Nephron progenitor cell (in vitro differentiated cells): ENCODE measurements at regions not wholly inside any gene's neighbourhood (a gene's known extent, or its start where the extent isn't known, plus 50 kb on each side); places are given as distances from the start of the nearest gene placed in this dataset.

Experiments used
- DNase-seq: peaks from one replicate; pipeline ENCODE4 v3.0.0; 2021
- H3K27ac Mint-ChIP-seq: 2 replicates; pipeline ENCODE4 v1.8.0; 2021; ENCODE audit warnings: mild to moderate bottlenecking, moderate library complexity, mixed read lengths
- H3K27me3 Mint-ChIP-seq: 2 replicates; pipeline ENCODE4 v1.8.0; 2021; ENCODE audit warnings: mild to moderate bottlenecking, low read depth, mixed read lengths; ENCODE audit not compliant: poor library complexity
- H3K36me3 Mint-ChIP-seq: 2 replicates; pipeline ENCODE4 v1.8.0; 2021; ENCODE audit warnings: low read depth, mixed read lengths
- H3K4me1 Mint-ChIP-seq: 2 replicates; pipeline ENCODE4 v1.8.0; 2021; ENCODE audit warnings: mixed read lengths
- H3K4me3 Mint-ChIP-seq: 2 replicates; pipeline ENCODE4 v1.8.0; 2021; ENCODE audit warnings: mild to moderate bottlenecking, moderate library complexity, mixed read lengths
- H3K9me3 Mint-ChIP-seq: 2 replicates; pipeline ENCODE4 v1.8.0; 2021; ENCODE audit warnings: mild to moderate bottlenecking, moderate library complexity, mixed read lengths
- TF ChIP-seq, protein P1 (sequence below): fragments of 200-600 bp; sonication (generic); IDR thresholded peaks from 2 replicates; pipeline ENCODE4 v1.5.0; 2021; ENCODE audit warnings: antibody characterized with exemption

DNA sequence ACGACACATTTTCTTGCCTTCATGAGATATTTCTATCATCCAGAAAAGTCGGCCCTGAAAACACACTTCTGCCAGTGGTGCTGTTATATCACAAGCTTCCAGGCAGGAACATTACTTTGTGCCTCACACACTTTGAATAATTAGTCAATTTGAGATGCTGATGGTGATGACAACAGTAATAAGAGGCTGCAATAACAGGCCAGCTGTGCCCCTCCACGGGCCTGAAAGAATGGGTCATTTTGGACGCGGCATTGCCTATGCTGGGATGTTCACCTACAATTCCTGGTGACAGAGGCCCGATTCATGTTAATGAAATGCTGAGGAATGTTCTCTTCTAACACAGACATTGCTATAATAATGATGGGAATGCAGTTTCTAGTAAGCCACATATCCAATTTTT is 463.8 kb upstream of the KIRREL3 start:
- TF ChIP-seq, protein P1, sequence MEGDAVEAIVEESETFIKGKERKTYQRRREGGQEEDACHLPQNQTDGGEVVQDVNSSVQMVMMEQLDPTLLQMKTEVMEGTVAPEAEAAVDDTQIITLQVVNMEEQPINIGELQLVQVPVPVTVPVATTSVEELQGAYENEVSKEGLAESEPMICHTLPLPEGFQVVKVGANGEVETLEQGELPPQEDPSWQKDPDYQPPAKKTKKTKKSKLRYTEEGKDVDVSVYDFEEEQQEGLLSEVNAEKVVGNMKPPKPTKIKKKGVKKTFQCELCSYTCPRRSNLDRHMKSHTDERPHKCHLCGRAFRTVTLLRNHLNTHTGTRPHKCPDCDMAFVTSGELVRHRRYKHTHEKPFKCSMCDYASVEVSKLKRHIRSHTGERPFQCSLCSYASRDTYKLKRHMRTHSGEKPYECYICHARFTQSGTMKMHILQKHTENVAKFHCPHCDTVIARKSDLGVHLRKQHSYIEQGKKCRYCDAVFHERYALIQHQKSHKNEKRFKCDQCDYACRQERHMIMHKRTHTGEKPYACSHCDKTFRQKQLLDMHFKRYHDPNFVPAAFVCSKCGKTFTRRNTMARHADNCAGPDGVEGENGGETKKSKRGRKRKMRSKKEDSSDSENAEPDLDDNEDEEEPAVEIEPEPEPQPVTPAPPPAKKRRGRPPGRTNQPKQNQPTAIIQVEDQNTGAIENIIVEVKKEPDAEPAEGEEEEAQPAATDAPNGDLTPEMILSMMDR, result no peak
- H3K4me1 Mint-ChIP-seq, result peaks cover 10% of the 10 kb centered on the region
- peaks cover 7% of the 10 kb centered on the region for H3K27me3 Mint-ChIP-seq
- DNase-seq, result no peak
- H3K27ac Mint-ChIP-seq, result no peak overlapping the region
- no peaks in the 10 kb centered on the region for H3K9me3 Mint-ChIP-seq
- H3K4me3 Mint-ChIP-seq, result no peak overlapping the region
- H3K36me3 Mint-ChIP-seq, result no peaks in the 10 kb centered on the region

DNA sequence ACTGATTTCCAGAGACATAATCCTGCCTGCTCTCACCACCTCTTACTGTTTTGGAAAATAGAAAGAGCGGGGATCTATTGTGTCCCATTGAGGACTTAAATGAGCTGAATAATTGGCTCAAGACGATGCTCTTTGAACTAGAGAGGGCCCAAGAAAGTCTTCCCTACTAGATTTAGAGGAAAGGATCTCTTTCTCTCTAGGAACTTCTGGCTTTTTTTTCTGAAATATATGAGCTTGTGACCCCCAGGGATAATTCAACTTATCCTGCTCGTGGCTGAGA is 461.4 kb upstream of the KIRREL3 start:
- no peak for DNase-seq
- H3K27me3 Mint-ChIP-seq, result peaks cover 8% of the 10 kb centered on the region
- H3K4me3 Mint-ChIP-seq, result no peak overlapping the region
- H3K4me1 Mint-ChIP-seq, result peaks cover 32% of the 10 kb centered on the region
- no peaks in the 10 kb centered on the region for H3K36me3 Mint-ChIP-seq
- no peaks in the 10 kb centered on the region for H3K9me3 Mint-ChIP-seq
- H3K27ac Mint-ChIP-seq, result no peak overlapping the region
- TF ChIP-seq, protein P1, result no peak

DNA sequence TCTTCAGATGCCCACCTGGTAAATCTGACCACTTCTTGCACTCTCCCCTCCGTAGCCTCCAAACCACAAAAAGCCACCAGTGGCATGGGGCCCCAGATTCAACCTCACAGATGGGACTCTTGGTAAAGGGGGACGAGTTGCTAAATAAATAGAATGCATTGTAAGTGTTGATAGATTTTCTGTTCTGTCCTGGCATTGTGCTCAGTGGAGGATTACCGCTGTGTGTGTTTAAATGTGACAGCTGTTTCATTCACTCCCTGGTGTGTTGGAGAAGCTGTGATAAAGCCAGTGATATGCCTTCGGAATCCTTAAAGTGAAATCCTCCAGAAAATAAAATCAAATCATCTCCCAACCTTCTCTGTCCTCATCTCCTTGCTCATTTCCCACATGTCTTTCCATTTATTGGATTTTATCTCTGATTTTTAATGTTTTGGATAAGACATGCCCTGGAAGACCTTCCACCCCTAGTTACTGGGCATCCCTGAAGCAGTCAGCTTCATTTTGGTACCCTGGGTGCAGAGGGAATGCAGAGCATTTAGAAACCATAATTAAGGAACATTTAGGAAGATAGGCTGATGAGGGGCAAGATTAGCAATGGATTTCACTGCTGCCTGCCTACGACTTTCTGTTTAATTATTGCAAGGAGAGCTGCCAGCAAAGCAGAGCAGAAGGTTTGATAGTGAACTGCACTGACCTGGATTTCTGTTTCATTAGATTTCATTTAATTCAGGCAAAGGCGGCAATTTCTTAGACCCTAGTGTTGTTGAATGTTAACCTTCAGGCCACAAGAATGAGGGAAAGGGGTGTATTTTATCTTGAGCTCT is 460.9 kb upstream of the KIRREL3 start:
- Mint-ChIP-seq H3K4me1 (peaks cover 32% of the 10 kb centered on the region), H3K36me3 (no peaks in the 10 kb centered on the region), H3K9me3 (no peaks in the 10 kb centered on the region), H3K4me3 (no peak overlapping the region), H3K27ac (no peak overlapping the region), H3K27me3 (peaks cover 8% of the 10 kb centered on the region)
- TF ChIP-seq, protein P1, result no peak
- DNase-seq, result no peak

DNA sequence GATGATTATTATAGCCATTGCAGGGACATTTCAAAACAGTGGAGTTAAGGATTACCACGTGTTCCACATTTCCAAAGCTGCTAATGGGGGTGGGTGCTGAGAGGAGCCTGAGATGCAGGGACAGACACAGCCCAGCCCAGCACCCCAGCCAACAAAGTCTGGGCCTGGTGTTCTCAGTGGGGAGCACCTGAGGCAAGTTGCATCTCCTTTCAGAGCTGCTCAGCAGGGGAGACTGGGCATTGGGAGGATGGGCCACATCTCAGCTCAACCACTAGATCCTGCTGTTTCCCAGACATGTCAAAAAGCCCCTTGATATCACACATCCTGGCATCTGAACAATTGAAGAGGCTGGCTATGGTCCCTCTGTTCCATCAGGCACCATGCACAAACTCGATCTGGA is 458.0 kb upstream of the KIRREL3 start:
- TF ChIP-seq, protein P1, result no peak
- H3K27ac Mint-ChIP-seq, result no peak overlapping the region
- no peaks in the 10 kb centered on the region for H3K9me3 Mint-ChIP-seq
- H3K4me1 Mint-ChIP-seq, result peaks cover 52% of the 10 kb centered on the region
- no peaks in the 10 kb centered on the region for H3K36me3 Mint-ChIP-seq
- peaks cover 8% of the 10 kb centered on the region for H3K27me3 Mint-ChIP-seq
- no peak overlapping the region for H3K4me3 Mint-ChIP-seq
- DNase-seq, result no peak

DNA sequence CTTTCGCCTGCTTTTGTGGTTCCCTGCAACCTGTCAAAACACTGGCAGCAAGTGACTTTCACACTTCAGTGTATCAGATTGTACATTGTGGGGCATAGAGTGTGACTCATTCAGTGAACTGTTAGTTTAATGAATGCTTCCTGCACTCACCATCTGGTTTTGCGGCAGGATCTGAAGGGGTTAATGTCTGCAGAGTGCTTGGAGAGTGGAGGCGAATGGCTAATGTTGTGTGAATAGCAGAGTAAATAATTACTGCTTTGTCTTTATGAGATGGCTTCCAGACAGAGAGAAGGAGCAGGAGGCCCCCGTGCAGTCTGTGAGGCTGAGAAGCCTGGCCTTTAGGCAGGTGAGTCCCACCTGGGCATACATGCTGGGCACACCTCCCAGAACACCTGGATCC is 454.3 kb upstream of the KIRREL3 start:
- peaks cover 48% of the 10 kb centered on the region for H3K4me1 Mint-ChIP-seq
- no peak overlapping the region for H3K4me3 Mint-ChIP-seq
- no peak overlapping the region for H3K27ac Mint-ChIP-seq
- H3K27me3 Mint-ChIP-seq, result peaks cover 3% of the 10 kb centered on the region
- no peak for DNase-seq
- H3K9me3 Mint-ChIP-seq, result peaks cover 5% of the 10 kb centered on the region
- H3K36me3 Mint-ChIP-seq, result no peaks in the 10 kb centered on the region
- TF ChIP-seq, protein P1, result no peak

DNA sequence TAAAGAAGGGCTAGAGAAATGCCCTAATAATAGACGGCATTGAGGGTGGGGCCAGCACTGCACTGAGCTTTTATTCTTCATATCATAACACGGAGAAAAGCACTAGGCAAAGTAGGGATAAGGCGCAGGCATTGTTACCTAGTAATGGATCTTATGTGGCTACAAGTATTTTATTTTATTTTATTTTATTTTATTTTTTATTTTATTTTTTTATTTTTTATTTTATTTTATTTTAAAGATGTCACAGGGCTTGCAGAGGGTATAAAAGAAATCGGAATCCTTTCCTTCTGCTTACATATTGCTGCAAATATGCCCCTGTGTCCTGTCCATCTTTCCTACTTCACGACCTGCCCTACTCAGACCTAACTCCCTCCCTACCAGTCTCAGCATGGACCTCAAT is 452.0 kb upstream of the KIRREL3 start:
- H3K4me1 Mint-ChIP-seq, result peaks cover 25% of the 10 kb centered on the region
- TF ChIP-seq, protein P1, result no peak
- no peak overlapping the region for H3K4me3 Mint-ChIP-seq
- no peaks in the 10 kb centered on the region for H3K36me3 Mint-ChIP-seq
- H3K9me3 Mint-ChIP-seq, result peaks cover 5% of the 10 kb centered on the region
- H3K27me3 Mint-ChIP-seq, result no peaks in the 10 kb centered on the region
- DNase-seq, result no peak
- H3K27ac Mint-ChIP-seq, result no peak overlapping the region
